Lung (tissue), 11 donors: ENCODE measurements at regions not wholly inside any gene's neighbourhood (a gene's known extent, or its start where the extent isn't known, plus 50 kb on each side); places are given as distances from the start of the nearest gene placed in this dataset.
"Not testable (repeated sequence)": the region's sequence is repeated elsewhere in the genome, so short reads cannot be mapped to it uniquely, and the experiment has no call there.

Experiments
- ATAC-seq: fragments of 200-7000 bp; cut with Tn5 transposase; one replicate; pipeline ENCODE4 v1.9.1; 2020; ENCODE audit warnings: moderate number of reproducible peaks; ENCODE audit not compliant: insufficient read depth, low FRiP score
- DNase-seq, 3 donors: peaks; one replicate each; pipeline ENCODE4 v3.0.0-alpha.2; 2013 to 2017
- H3K27ac ChIP-seq, 2 donors: one replicate each; pipeline ENCODE4 v1.5.1; 2013; ENCODE audit warnings: mild to moderate bottlenecking in 2 of 2, moderate library complexity in 2 of 2, control low read depth in 1 of 2, inconsistent platforms in 1 of 2, low read depth in 1 of 2, low read length in 1 of 2
- H3K27me3 ChIP-seq, 3 donors: one replicate each; pipeline ENCODE4 v1.5.1; 2013; ENCODE audit warnings: low read length in 2 of 3; ENCODE audit not compliant: control insufficient read depth in 3 of 3, insufficient read depth in 3 of 3
- H3K36me3 ChIP-seq, 4 donors: one replicate each; pipeline ENCODE4 v1.5.1; 2013; ENCODE audit warnings: low read length in 4 of 4, mild to moderate bottlenecking in 1 of 4, moderate library complexity in 1 of 4; ENCODE audit not compliant: control insufficient read depth in 4 of 4, insufficient read depth in 4 of 4
- H3K4me1 ChIP-seq, 5 donors: one replicate each; pipeline ENCODE4 v1.5.1; 2013; ENCODE audit warnings: low read length in 5 of 5, mild to moderate bottlenecking in 2 of 5, moderate library complexity in 1 of 5; ENCODE audit not compliant: control insufficient read depth in 5 of 5, insufficient read depth in 5 of 5
- H3K4me3 ChIP-seq: one replicate; pipeline ENCODE4 v1.5.1; 2013; ENCODE audit warnings: mild to moderate bottlenecking, control low read depth, moderate library complexity
- H3K9ac ChIP-seq, 2 donors: one replicate each; pipeline ENCODE4 v1.5.1; 2013; ENCODE audit warnings: low read length in 2 of 2, control low read depth in 1 of 2; ENCODE audit not compliant: insufficient read depth in 1 of 2
- H3K9me3 ChIP-seq, 4 donors: one replicate each; pipeline ENCODE4 v1.5.1; 2013; ENCODE audit warnings: low read length in 3 of 4, mild to moderate bottlenecking in 1 of 4, moderate library complexity in 1 of 4; ENCODE audit not compliant: control insufficient read depth in 4 of 4, insufficient read depth in 3 of 4
- CTCF ChIP-seq: IDR thresholded peaks from 2 replicates; pipeline ENCODE4 v1.5.1; 2012; ENCODE audit warnings: mild to moderate bottlenecking; ENCODE audit errors: control extremely low read depth, extremely low read depth
- WGBS, 2 donors: extraction: QIAGEN DNeasy Blood & Tissue Kit; methylation state at CpG; one replicate each; pipeline ENCODE4 v1.1.7; 2013; 5-methylcytosine and 5-hydroxymethylcytosine counted together
- donor health status: control.
- donor health status: control.
- donor health status: Bipolar disorder and iron deficiency.
- donor health status: healthy.
- donor health status: DM: yes; HTN: yes; CAD: no.

- H3K9ac ChIP-seq: no peak overlapping the region
- no peak for ATAC-seq
- no peaks in the 10 kb centered on the region for H3K4me1 ChIP-seq
- no peaks in the 10 kb centered on the region for H3K9me3 ChIP-seq
- H3K27ac ChIP-seq: no peak overlapping the region
- no peak overlapping the region for H3K4me3 ChIP-seq
- no peak for TF ChIP-seq CTCF
- H3K27me3 ChIP-seq: peaks cover 0 to 2% (median 0%) of the 10 kb centered on the region in 3 donors
- DNase-seq: no peak
- 89 to 95% methylated on average over 4 of the region's 4 CpGs for WGBS, 2 donors
- H3K36me3 ChIP-seq: no peaks in the 10 kb centered on the region
Observed at GRCh38 chr16:77046206-77046605, 144.8 kb upstream of the MON1B start.

GRCh38 chr16:77048085-77048484 is 142.9 kb upstream of the MON1B start:
- H3K27ac ChIP-seq: no peak overlapping the region
- no peaks in the 10 kb centered on the region for H3K4me1 ChIP-seq
- no peaks in the 10 kb centered on the region for H3K36me3 ChIP-seq
- H3K9me3 ChIP-seq: no peaks in the 10 kb centered on the region
- no peak overlapping the region for H3K9ac ChIP-seq
- no peak for TF ChIP-seq CTCF
- peaks cover 0 to 2% (median 0%) of the 10 kb centered on the region in 3 donors for H3K27me3 ChIP-seq
- ATAC-seq (no peak), DNase-seq (no peak)
- no peak overlapping the region for H3K4me3 ChIP-seq

- no peak for TF ChIP-seq CTCF
Observed at GRCh38 chr16:77049577-77049976, 141.4 kb upstream of the MON1B start.

GRCh38 chr16:77056597-77056996 is 134.4 kb upstream of the MON1B start:
- peaks cover 0 to 18% (median 0%) of the 10 kb centered on the region in 5 donors for H3K4me1 ChIP-seq
- not testable (repeated sequence) for H3K36me3 ChIP-seq, ATAC-seq, H3K27me3 ChIP-seq, H3K9me3 ChIP-seq, DNase-seq, H3K27ac ChIP-seq, H3K9ac ChIP-seq, H3K4me3 ChIP-seq

More at GRCh38 chr16:77049577-77049976, 141.4 kb upstream of the MON1B start:
- peaks cover 0 to 2% (median 0%) of the 10 kb centered on the region in 3 donors for H3K27me3 ChIP-seq
- no peak overlapping the region for H3K27ac ChIP-seq
- no peak overlapping the region for H3K4me3 ChIP-seq
- no peaks in the 10 kb centered on the region for H3K36me3 ChIP-seq
- 86% methylated on average over 4 of the region's 4 CpGs for WGBS, 2 donors
- DNase-seq (no peak), ATAC-seq (no peak)
- no peak overlapping the region for H3K9ac ChIP-seq
- H3K4me1 ChIP-seq: no peaks in the 10 kb centered on the region
- no peaks in the 10 kb centered on the region for H3K9me3 ChIP-seq
